Activated B cell treated with CpG ODN at 0.5 μM for 24 hours (primary cell): ENCODE measurements at regions not wholly inside any gene's neighbourhood (a gene's known extent, or its start where the extent isn't known, plus 50 kb on each side); places are given as distances from the start of the nearest gene placed in this dataset.

Experiments
- ATAC-seq: fragments of 200-7000 bp; cut with Tn5 transposase; one replicate; pipeline ENCODE4 v1.10.0; 2021; ENCODE audit warnings: low read depth, mild to moderate bottlenecking, moderate library complexity
- CTCF ChIA-PET: fragments of 350-600 bp; sonication (Branson Sonifier 250); formaldehyde crosslinking; loops from one replicate; lab custom pipeline; 2021; ENCODE audit warnings: antibody characterized with exemption; lab: Charles Lee
- POLR2A ChIA-PET: fragments of 350-600 bp; sonication (Branson Sonifier 250); formaldehyde crosslinking; loops from one replicate; lab custom pipeline; 2021; ENCODE audit warnings: antibody characterized with exemption; lab: Charles Lee
- DNase-seq: peaks from one replicate; pipeline ENCODE4 v3.0.0; 2022
- H3K27ac Mint-ChIP-seq: one replicate; pipeline ENCODE4 v1.8.0; 2020; ENCODE audit warnings: mixed read lengths
- H3K27me3 Mint-ChIP-seq: one replicate; pipeline ENCODE4 v1.8.0; 2021; ENCODE audit warnings: mixed read lengths
- H3K36me3 Mint-ChIP-seq: one replicate; pipeline ENCODE4 v1.8.0; 2021; ENCODE audit warnings: low read depth, mixed read lengths
- H3K4me1 Mint-ChIP-seq: one replicate; pipeline ENCODE4 v1.8.0; 2021; ENCODE audit warnings: mixed read lengths
- H3K4me3 Mint-ChIP-seq: one replicate; pipeline ENCODE4 v1.8.0; 2020; ENCODE audit warnings: mild to moderate bottlenecking, mixed read lengths
- H3K9me3 Mint-ChIP-seq: one replicate; pipeline ENCODE4 v1.8.0; 2020; ENCODE audit warnings: mixed read lengths
- intact Hi-C: fragments of 100-400 bp; cut with micrococcal nuclease; formaldehyde crosslinking; loops from one replicate; pipeline ENCODE4 v1.15.1; 2024
- TF ChIP-seq, protein P1 (sequence below): fragments of 200-600 bp; IDR thresholded peaks from one replicate; pipeline ENCODE4 v1.8.0; 2022; ENCODE audit warnings: antibody characterized with exemption, mild to moderate bottlenecking

DNA sequence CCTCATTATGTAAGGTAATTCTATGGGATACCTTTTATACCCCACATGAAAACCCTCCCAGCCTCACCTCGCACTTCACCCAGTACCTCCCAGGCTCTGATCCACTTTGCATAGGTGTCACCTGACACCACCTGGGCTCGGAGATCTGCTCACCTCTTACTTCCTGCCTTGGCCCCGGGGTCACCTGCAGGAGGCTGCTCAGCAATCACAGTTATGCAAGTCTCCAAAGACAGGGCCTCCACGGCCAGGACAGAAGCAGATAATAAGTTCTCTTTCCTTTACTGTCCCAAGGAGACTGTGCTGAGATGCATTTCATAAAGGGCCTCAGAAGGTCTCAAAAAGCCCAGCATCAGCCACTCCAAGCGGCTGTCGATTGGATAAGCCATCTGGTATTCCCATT lies 112.4 kb upstream of the PPP2R2D start:
- ChIA-PET CTCF (interaction anchor here (0.8 kb wide), 2 partner anchors 11 to 25 kb away, joined by 3 read pairs; no protein-coding TSS in a partner anchor), POLR2A (no interaction called here)
- Mint-ChIP-seq H3K27ac (no peak overlapping the region), H3K27me3 (peaks cover 3% of the 10 kb centered on the region), H3K9me3 (no peaks in the 10 kb centered on the region), H3K36me3 (no peaks in the 10 kb centered on the region), H3K4me3 (no peak overlapping the region), H3K4me1 (no peaks in the 10 kb centered on the region)
- intact Hi-C loops: no loop called here
- DNase-seq: no peak
- TF ChIP-seq, protein P1, sequence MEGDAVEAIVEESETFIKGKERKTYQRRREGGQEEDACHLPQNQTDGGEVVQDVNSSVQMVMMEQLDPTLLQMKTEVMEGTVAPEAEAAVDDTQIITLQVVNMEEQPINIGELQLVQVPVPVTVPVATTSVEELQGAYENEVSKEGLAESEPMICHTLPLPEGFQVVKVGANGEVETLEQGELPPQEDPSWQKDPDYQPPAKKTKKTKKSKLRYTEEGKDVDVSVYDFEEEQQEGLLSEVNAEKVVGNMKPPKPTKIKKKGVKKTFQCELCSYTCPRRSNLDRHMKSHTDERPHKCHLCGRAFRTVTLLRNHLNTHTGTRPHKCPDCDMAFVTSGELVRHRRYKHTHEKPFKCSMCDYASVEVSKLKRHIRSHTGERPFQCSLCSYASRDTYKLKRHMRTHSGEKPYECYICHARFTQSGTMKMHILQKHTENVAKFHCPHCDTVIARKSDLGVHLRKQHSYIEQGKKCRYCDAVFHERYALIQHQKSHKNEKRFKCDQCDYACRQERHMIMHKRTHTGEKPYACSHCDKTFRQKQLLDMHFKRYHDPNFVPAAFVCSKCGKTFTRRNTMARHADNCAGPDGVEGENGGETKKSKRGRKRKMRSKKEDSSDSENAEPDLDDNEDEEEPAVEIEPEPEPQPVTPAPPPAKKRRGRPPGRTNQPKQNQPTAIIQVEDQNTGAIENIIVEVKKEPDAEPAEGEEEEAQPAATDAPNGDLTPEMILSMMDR: no peak
- ATAC-seq: no peak

DNA sequence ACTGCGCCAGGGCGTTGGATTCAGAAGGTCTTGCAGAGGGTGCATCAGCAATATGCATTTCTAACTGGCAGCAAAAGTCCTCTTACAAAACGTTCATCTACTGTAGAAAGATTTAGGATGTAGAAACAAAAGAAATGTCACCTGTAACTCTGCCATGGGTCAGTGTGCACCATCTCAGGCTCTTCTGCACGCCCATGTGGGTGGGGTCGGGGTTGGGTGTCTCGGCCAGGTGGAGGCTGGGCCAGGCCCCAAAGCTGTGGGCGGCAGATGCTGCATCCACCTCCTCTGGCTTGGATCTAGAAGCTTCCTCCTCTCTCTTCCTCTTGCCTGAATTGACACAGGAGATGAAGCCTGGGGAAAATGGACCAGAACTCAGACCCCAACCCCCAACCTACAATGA lies 111.3 kb upstream of the PPP2R2D start:
- CTCF ChIA-PET: no interaction called here

DNA sequence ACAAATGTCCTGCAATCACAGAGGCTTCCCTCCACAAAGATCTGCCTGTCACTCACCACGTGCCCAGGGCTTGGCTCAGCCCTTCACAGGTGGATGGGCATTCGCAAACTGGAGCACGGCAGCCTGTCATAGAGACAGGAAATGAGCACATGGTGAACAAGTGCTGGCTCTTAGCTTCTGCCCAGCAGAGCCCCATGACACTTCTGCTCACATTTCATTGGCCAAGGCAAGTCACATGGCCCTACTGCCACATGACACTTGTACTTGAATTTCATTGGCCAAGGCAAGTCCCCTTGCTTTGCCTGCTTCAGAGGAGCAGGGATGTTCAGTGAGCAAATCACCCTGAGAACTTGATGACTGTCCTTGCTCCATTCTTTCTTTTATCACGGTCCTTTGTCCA lies 110.8 kb upstream of the PPP2R2D start:
- intact Hi-C loops: no loop called here
- Mint-ChIP-seq H3K4me3 (no peak overlapping the region), H3K27me3 (peaks cover 3% of the 10 kb centered on the region), H3K36me3 (no peaks in the 10 kb centered on the region), H3K4me1 (no peaks in the 10 kb centered on the region), H3K9me3 (no peaks in the 10 kb centered on the region), H3K27ac (no peak overlapping the region)
- DNase-seq (no peak), ATAC-seq (no peak)
- POLR2A ChIA-PET: no interaction called here
- CTCF ChIA-PET: no interaction called here
- TF ChIP-seq, protein P1: no peak

More for the DNA sequence above, 111.3 kb upstream of the PPP2R2D start:
- H3K4me1 Mint-ChIP-seq: no peaks in the 10 kb centered on the region
- H3K27me3 Mint-ChIP-seq: peaks cover 3% of the 10 kb centered on the region
- intact Hi-C loops: no loop called here
- POLR2A ChIA-PET: no interaction called here
- ATAC-seq: no peak
- TF ChIP-seq, protein P1: no peak
- no peak overlapping the region for H3K4me3 Mint-ChIP-seq
- H3K9me3 Mint-ChIP-seq: no peaks in the 10 kb centered on the region
- H3K27ac Mint-ChIP-seq: no peak overlapping the region
- H3K36me3 Mint-ChIP-seq: no peaks in the 10 kb centered on the region
- DNase-seq: no peak

DNA sequence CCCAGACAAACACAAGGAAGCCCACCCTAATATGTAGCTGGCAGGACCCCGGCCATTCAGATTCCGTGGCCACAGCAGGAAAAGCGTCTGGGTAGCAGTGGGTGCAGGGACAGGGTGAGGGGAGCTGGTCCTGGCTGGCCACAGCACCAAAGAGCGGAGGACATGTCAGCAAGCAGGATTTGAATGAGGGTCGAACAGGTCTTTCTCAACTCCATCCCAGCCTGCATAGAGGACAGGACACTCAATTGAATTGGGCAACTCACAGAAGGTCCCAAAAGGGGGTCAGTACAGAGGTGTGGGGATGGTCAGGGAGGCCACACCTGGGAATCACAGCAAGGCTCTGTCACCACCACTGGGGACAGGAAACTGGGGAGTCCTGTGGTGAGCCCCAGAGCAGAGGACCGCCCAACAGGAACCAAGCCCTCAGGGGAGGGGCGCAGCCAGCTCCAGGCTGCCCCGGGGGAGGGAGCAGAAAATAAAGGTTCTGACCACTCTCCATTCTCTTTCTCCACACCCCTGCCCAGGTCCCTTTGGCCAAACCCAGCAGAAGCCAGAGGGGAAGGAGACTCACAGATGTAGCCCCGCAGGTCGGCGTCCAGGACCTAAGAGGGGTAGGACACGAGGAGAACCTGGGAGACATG lies 108.7 kb upstream of the PPP2R2D start:
- POLR2A ChIA-PET: no interaction called here
- no peaks in the 10 kb centered on the region for H3K4me1 Mint-ChIP-seq

DNA sequence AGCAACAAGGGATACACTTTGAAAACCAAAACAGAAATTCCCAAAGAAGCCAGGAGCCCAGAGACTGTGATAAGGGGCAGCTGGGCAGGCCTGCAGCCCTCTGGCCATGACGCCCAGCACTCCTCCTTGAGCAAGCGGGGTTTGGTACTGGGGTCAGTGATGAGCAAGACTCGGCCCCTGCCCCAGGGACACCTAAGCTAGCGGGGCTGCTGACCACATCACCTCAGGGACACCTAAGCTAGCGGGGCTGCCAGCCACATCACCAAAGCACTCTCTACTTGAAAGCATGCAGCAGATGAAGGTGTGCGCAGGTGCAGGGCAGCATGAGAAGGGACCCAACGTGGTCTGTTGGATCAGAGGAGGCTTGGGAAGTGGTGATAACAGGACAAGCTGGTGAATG lies 108.0 kb upstream of the PPP2R2D start:
- TF ChIP-seq, protein P1: no peak
- H3K27ac Mint-ChIP-seq: no peak overlapping the region
- ATAC-seq: no peak
- no peaks in the 10 kb centered on the region for H3K4me1 Mint-ChIP-seq
- no peak for DNase-seq
- ChIA-PET CTCF (no interaction called here), POLR2A (no interaction called here)
- peaks cover 1% of the 10 kb centered on the region for H3K9me3 Mint-ChIP-seq
- H3K36me3 Mint-ChIP-seq: no peaks in the 10 kb centered on the region
- no peak overlapping the region for H3K4me3 Mint-ChIP-seq
- H3K27me3 Mint-ChIP-seq: no peaks in the 10 kb centered on the region
- intact Hi-C loops: no loop called here

More for the DNA sequence above, 108.7 kb upstream of the PPP2R2D start:
- CTCF ChIA-PET: no interaction called here
- DNase-seq: no peak
- Mint-ChIP-seq H3K4me3 (no peak overlapping the region), H3K27me3 (peaks cover 2% of the 10 kb centered on the region), H3K27ac (no peak overlapping the region), H3K36me3 (no peaks in the 10 kb centered on the region), H3K9me3 (peaks cover 1% of the 10 kb centered on the region)
- ATAC-seq: no peak
- intact Hi-C loops: no loop called here
- TF ChIP-seq, protein P1: no peak
